ENCODE measurements at regions not wholly inside any gene's neighbourhood (a gene's known extent, or its start where the extent isn't known, plus 50 kb on each side); places are given as distances from the start of the nearest gene placed in this dataset.

DNA sequence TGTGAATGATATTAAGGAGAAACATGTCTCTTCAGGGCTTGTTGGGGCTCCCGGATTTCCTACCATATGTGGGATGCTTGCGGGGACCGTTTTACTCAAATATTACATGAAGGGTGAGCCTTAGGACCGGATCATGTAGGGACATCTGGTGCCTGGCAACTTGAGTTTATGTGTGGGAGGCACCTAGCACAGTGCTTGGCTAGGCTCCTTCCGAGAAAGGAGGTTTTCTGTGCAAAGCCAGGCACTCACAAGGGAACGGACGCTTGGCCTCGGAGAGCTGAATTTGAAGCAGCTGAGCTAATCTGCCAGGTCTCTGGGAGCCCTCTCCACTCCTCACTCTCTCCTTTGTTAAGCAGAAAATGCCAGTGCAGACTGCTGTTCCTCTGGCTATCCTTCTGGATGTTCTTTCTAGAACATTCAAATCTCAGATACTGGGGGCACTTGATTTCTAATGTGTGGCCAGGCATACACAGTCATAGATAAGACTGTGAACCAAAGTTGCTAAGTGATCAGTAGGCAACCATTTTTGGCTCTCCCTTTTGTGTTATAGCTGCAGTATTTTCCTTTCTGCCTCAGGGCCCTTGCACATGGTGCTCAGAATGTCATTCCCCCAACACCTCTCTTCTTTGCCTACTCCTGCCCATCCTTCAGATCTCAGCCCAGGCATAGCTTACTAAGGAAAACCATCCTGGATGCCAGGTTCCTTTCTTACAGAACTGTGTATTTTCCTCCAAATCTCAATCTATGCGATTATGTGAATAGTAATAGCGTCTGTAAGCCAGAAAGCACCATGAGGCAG, 216.6 kb upstream of the CSF3R start:
- no peak overlapping the region for H3K4me3 Mint-ChIP-seq
- no peaks in the 10 kb centered on the region for H3K36me3 Mint-ChIP-seq (ENCODE audit: low read depth)
- no peaks in the 10 kb centered on the region for H3K9me3 Mint-ChIP-seq
- no peak for DNase-seq
- H3K27ac Mint-ChIP-seq: peak overlapping the region; percentile 34
- peaks cover 27% of the 10 kb centered on the region for H3K4me1 Mint-ChIP-seq
- peaks cover 56% of the 10 kb centered on the region for H3K27me3 Mint-ChIP-seq (ENCODE audit: low read depth, poor library complexity)
- TF ChIP-seq, protein P1, sequence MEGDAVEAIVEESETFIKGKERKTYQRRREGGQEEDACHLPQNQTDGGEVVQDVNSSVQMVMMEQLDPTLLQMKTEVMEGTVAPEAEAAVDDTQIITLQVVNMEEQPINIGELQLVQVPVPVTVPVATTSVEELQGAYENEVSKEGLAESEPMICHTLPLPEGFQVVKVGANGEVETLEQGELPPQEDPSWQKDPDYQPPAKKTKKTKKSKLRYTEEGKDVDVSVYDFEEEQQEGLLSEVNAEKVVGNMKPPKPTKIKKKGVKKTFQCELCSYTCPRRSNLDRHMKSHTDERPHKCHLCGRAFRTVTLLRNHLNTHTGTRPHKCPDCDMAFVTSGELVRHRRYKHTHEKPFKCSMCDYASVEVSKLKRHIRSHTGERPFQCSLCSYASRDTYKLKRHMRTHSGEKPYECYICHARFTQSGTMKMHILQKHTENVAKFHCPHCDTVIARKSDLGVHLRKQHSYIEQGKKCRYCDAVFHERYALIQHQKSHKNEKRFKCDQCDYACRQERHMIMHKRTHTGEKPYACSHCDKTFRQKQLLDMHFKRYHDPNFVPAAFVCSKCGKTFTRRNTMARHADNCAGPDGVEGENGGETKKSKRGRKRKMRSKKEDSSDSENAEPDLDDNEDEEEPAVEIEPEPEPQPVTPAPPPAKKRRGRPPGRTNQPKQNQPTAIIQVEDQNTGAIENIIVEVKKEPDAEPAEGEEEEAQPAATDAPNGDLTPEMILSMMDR (IDR thresholded peaks at IDR 0.05): no peak

DNA sequence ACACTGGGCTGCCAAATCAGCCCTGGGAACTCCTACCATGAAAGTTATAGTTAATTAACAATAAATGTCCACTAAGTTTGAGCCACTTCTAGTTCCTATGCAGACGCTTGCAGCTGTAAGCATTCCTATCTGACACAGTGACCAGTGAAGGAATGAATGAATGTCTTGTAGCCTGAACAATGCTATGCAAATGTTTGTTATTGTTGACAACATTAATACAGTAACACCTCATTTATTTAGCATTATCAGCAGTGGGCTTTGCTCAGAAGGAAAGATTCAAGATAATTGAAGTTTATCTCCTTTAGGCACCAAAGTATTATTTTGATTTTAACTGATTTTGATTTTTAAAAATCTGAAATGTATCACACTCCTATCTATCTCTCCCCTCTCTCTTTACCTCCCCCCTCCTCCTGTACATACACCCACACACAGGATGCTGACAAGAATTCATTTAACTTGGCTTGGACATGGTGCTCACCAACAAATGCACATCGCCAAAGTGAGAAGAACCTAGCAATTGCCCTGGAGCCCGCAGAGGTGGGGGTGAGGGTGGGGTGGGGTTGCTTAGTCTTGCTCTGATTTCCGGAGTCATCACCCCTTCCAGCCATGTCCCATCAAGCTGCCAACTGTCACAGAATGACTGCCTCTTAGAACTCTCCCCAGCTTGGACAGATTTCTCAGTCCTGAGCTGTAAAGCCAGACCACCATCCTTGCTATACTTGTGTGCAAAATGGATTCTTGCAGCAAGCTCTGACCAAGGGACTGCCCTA, 215.3 kb upstream of the CSF3R start:
- TF ChIP-seq, protein P1 (IDR thresholded peaks at IDR 0.05): no peak
- Mint-ChIP-seq H3K27me3 (ENCODE audit: low read depth, poor library complexity) (peaks cover 50% of the 10 kb centered on the region), H3K4me1 (peaks cover 18% of the 10 kb centered on the region), H3K9me3 (no peaks in the 10 kb centered on the region), H3K4me3 (no peak overlapping the region), H3K27ac (no peak overlapping the region), H3K36me3 (ENCODE audit: low read depth) (no peaks in the 10 kb centered on the region)
- no peak for DNase-seq

DNA sequence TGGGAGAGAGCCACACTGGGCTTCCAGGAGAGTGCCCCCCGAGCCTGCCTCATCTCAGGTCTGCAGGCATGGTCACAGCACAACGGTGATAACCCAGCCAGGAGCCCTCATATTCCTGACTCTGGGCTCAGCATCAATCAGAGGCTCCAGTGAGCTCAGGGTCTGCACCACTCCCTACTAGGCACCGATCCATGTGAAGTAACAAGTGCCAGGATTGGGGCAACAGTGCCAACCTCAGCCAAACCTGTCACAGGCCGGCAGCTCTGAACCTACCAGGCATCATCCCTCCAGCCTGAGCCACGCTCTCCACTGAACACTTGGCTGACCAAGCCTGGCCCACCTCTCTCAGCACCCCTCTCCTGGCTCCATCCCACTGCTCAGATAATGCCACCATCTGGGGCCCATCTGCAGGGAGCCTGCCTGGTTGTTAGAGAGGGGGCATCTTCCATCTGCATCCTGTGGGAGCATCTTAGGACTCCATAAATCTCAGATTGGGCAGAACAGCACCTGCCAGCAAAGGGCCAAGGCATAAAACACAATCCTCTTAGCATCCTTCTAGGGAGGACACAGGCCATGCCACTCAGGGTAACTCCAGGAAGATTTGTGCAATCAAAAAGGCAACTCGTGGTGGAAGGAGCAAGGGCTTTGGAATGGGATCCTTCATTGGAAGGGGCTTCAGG, 213.7 kb upstream of the CSF3R start:
- H3K27ac Mint-ChIP-seq: no peak overlapping the region
- peaks cover 38% of the 10 kb centered on the region for H3K27me3 Mint-ChIP-seq (ENCODE audit: low read depth, poor library complexity)
- H3K4me3 Mint-ChIP-seq: no peak overlapping the region
- peaks cover 18% of the 10 kb centered on the region for H3K4me1 Mint-ChIP-seq
- TF ChIP-seq, protein P1 (IDR thresholded peaks at IDR 0.05): no peak
- no peaks in the 10 kb centered on the region for H3K9me3 Mint-ChIP-seq
- H3K36me3 Mint-ChIP-seq (ENCODE audit: low read depth): no peaks in the 10 kb centered on the region
- DNase-seq: no peak

DNA sequence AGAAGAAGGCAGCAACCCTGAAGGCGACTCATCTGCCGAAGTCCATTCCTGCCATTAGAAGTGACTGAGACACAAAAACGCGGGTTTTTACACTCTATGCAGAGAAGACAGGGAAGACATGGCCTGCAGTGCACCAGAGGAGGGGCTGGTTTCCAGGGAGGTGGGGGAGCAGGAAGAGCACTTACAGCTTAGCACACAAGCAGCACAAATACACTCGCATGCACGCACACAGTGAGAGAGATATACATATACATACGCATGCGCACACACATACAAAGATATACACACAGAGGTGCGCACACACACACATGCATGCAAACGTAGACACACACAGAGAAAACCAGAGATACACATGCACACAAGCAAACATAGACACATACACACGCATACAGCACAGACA, 210.9 kb upstream of the CSF3R start:
- Mint-ChIP-seq H3K9me3 (no peaks in the 10 kb centered on the region), H3K27me3 (ENCODE audit: low read depth, poor library complexity) (peaks cover 27% of the 10 kb centered on the region), H3K27ac (no peak overlapping the region), H3K36me3 (ENCODE audit: low read depth) (no peaks in the 10 kb centered on the region), H3K4me1 (peaks cover 6% of the 10 kb centered on the region), H3K4me3 (no peak overlapping the region)
- no peak for DNase-seq
- TF ChIP-seq, protein P1 (IDR thresholded peaks at IDR 0.05): no peak

DNA sequence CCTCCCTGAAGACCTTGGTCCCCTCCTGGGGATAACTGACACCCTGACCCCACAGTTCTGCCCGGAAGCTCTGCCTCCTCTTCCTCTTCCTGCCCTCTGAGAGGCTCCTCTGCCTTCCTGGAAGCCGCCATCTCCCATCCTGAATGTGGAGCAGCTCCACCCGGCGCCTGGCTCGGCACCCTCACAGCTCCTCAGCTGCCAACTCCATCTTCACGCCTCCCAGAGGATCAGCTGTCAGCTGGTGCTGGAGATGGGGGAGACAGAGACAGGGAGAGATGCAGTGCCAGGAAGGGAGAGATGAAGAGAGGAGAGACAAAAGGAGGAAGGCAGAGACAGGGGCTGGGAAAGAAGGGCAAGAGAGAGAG, 210.4 kb upstream of the CSF3R start:
- H3K9me3 Mint-ChIP-seq: no peaks in the 10 kb centered on the region
- no peaks in the 10 kb centered on the region for H3K36me3 Mint-ChIP-seq (ENCODE audit: low read depth)
- no peak for DNase-seq
- H3K4me1 Mint-ChIP-seq: peaks cover 2% of the 10 kb centered on the region
- TF ChIP-seq, protein P1 (IDR thresholded peaks at IDR 0.05): no peak
- peaks cover 29% of the 10 kb centered on the region for H3K27me3 Mint-ChIP-seq (ENCODE audit: low read depth, poor library complexity)
- no peak overlapping the region for H3K4me3 Mint-ChIP-seq
- H3K27ac Mint-ChIP-seq: no peak overlapping the region
